ENCODE measurements at regions not wholly inside any gene's neighbourhood (a gene's known extent, or its start where the extent isn't known, plus 50 kb on each side); places are given as distances from the start of the nearest gene placed in this dataset.

DNA sequence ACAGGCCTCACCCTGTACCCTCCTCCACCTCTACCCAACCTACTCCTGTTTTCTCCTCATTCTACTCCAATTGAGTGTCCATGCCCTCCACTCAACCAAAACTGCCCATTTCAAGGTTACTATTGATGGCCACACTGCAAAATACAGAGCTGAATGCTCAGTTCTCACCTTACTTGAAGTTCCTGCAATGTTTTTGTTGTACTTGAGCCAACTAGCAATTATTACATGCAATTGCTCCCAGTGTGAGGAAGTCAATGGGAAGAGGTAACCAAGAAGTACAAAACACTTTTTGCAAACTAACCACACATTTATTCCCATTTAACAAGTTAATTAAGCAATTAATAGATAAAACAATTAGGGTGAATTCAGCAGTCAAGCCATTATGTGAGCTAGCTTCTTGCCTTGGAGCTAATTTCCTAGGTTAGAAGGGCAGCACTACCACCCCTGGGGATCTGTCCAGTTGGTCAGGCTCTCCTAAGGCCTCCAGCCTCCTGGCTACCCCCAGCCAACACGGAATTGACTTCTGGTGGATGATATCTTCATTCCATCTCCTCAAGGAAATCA lies 52.4 kb upstream of the GGTLC1 start:
- Histone ChIP-seq H3K4me3 (no peak overlapping the region), H3K4me1 (no peaks in the 10 kb centered on the region), H3K36me3 (no peaks in the 10 kb centered on the region), H3K27ac (no peak overlapping the region), H3K9me3 (no peaks in the 10 kb centered on the region), H3K27me3 (no peaks in the 10 kb centered on the region)
- TF ChIP-seq POLR2A (IDR thresholded peaks at IDR 0.05) = no peak
- TF ChIP-seq, protein P1, sequence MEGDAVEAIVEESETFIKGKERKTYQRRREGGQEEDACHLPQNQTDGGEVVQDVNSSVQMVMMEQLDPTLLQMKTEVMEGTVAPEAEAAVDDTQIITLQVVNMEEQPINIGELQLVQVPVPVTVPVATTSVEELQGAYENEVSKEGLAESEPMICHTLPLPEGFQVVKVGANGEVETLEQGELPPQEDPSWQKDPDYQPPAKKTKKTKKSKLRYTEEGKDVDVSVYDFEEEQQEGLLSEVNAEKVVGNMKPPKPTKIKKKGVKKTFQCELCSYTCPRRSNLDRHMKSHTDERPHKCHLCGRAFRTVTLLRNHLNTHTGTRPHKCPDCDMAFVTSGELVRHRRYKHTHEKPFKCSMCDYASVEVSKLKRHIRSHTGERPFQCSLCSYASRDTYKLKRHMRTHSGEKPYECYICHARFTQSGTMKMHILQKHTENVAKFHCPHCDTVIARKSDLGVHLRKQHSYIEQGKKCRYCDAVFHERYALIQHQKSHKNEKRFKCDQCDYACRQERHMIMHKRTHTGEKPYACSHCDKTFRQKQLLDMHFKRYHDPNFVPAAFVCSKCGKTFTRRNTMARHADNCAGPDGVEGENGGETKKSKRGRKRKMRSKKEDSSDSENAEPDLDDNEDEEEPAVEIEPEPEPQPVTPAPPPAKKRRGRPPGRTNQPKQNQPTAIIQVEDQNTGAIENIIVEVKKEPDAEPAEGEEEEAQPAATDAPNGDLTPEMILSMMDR (IDR thresholded peaks at IDR 0.05) = no peak
- no peak for DNase-seq

DNA sequence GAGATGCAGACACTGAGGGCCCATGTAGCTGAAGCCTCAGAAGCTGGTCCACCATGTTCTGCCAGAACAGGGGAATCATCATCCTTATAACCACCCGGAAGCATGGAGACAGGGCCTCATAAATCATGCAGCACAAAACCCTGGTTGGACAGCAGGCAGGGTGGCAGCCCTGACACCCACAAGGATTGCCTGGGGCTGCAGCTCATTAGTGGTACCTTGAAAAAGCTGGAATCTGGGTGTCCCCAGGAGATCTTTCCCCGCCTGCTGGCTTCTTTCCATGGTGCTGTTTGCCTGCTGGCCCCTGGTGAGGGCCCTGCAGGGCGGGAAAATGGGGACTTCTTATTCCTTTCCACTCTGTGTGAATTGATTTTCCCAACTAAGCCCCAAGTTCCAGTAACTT lies 50.6 kb upstream of the GGTLC1 start:
- H3K4me3 ChIP-seq = no peak overlapping the region
- no peak overlapping the region for H3K27ac ChIP-seq
- no peaks in the 10 kb centered on the region for H3K36me3 ChIP-seq
- H3K9me3 ChIP-seq = no peaks in the 10 kb centered on the region
- H3K4me1 ChIP-seq = no peaks in the 10 kb centered on the region
- H3K27me3 ChIP-seq = no peaks in the 10 kb centered on the region
- TF ChIP-seq, protein P1 (IDR thresholded peaks at IDR 0.05) = no peak
- no peak for TF ChIP-seq POLR2A (IDR thresholded peaks at IDR 0.05)
- no peak for DNase-seq

Small RNAs in the stretch of these regions (small RNA-seq; reads per million reads assigned to genes)
- gene RNU1-23P = 0 reads per million in 2 donors

All from Peyer's patch (tissue), 4 donors.